Aorta (tissue), 5 donors: ENCODE measurements at regions not wholly inside any gene's neighbourhood (a gene's known extent, or its start where the extent isn't known, plus 50 kb on each side); places are given as distances from the start of the nearest gene placed in this dataset.
"Not testable (repeated sequence)": the region's sequence is repeated elsewhere in the genome, so short reads cannot be mapped to it uniquely, and the experiment has no call there.

Source experiments
- ATAC-seq: fragments of 200-7000 bp; cut with Tn5 transposase; one replicate; pipeline ENCODE4 v1.9.1; 2022; ENCODE audit warnings: moderate library complexity; ENCODE audit not compliant: low FRiP score
- DNase-seq, 2 donors: peaks; one replicate each; pipeline ENCODE4 v3.0.0-alpha.2; 2020
- H3K27ac ChIP-seq, 2 donors: one replicate each; pipeline ENCODE4 v1.5.1; 2013; ENCODE audit warnings: low read length in 2 of 2, mild to moderate bottlenecking in 2 of 2, moderate library complexity in 2 of 2, control low read depth in 1 of 2, inconsistent platforms in 1 of 2, low read depth in 1 of 2
- H3K27me3 ChIP-seq, 2 donors: one replicate each; pipeline ENCODE4 v1.6.1; 2013; ENCODE audit warnings: control low read depth in 1 of 2, low read length in 1 of 2, mild to moderate bottlenecking in 1 of 2, moderate library complexity in 1 of 2; ENCODE audit not compliant: insufficient read depth in 2 of 2, control insufficient read depth in 1 of 2
- H3K36me3 ChIP-seq, 2 donors: one replicate each; pipeline ENCODE4 v1.6.1; 2013; ENCODE audit warnings: control low read depth in 1 of 2, low read length in 1 of 2, mild to moderate bottlenecking in 1 of 2; ENCODE audit not compliant: insufficient read depth in 2 of 2, control insufficient read depth in 1 of 2
- H3K4me1 ChIP-seq, 2 donors: one replicate each; pipeline ENCODE4 v1.6.1; 2013; ENCODE audit warnings: low read length in 2 of 2, control low read depth in 1 of 2, mild to moderate bottlenecking in 1 of 2, moderate library complexity in 1 of 2; ENCODE audit not compliant: insufficient read depth in 2 of 2, control insufficient read depth in 1 of 2
- H3K4me3 ChIP-seq, 2 donors: one replicate each; pipeline ENCODE4 v1.5.1; 2013; ENCODE audit warnings: low read length in 2 of 2, control low read depth in 1 of 2, mild to moderate bottlenecking in 1 of 2
- H3K9me3 ChIP-seq: one replicate; pipeline ENCODE4 v1.6.1; 2013; ENCODE audit warnings: mild to moderate bottlenecking, low read length; ENCODE audit not compliant: control insufficient read depth
- WGBS, 2 donors: extraction: QIAGEN DNeasy Blood & Tissue Kit; methylation state at CpG; one replicate each; pipeline ENCODE4 v1.1.7; 2013; 5-methylcytosine and 5-hydroxymethylcytosine counted together
- intact Hi-C, 2 donors: fragments of 100-400 bp; cut with DNase I; formaldehyde crosslinking; loops; one replicate each; pipeline versions ENCODE4 v1.14.2 to v1.15.0; 2022
- donor health status: healthy with polysubstance abuse.
- donor health status: Bipolar disorder and iron deficiency.
- donor health status: DM: no; HTN: no; CAD: no.
- donor health status: DM: no; HTN: no; CAD: no.
- donor health status: DM: yes; HTN: yes; CAD: no.

GRCh38 chr20:1734269-1734858 is 76.8 kb upstream of the SIRPG start:
- Histone ChIP-seq H3K27me3 (no peaks in the 10 kb centered on the region), H3K36me3 (no peaks in the 10 kb centered on the region), H3K27ac (no peak overlapping the region), H3K4me3 (no peak overlapping the region), H3K9me3 (no peaks in the 10 kb centered on the region), H3K4me1 (peaks cover 0 to 1% of the 10 kb centered on the region in 2 donors)
- WGBS, 2 donors, result 53 to 56% methylated on average over 4 of the region's 4 CpGs
- ATAC-seq (no peak), DNase-seq (no peak)
- intact Hi-C loops, result no loop called here

- ATAC-seq, H3K36me3 ChIP-seq, H3K27ac ChIP-seq, H3K27me3 ChIP-seq, H3K9me3 ChIP-seq, DNase-seq, H3K4me3 ChIP-seq, intact Hi-C loops, H3K4me1 ChIP-seq: not testable (repeated sequence)
- 81 to 90% methylated on average over 6 of the region's 6 CpGs for WGBS, 2 donors
Measured at GRCh38 chr20:1731828-1732375, 74.3 kb upstream of the SIRPG start.

GRCh38 chr20:1730981-1731711 is 73.6 kb upstream of the SIRPG start:
- H3K27ac ChIP-seq, H3K4me3 ChIP-seq, H3K36me3 ChIP-seq, H3K4me1 ChIP-seq, H3K9me3 ChIP-seq, DNase-seq, ATAC-seq, intact Hi-C loops, H3K27me3 ChIP-seq: not testable (repeated sequence)
- WGBS, 2 donors, result 49 to 55% methylated on average over 8 of the region's 8 CpGs

- ATAC-seq, DNase-seq, H3K27ac ChIP-seq, H3K36me3 ChIP-seq, H3K4me3 ChIP-seq, H3K4me1 ChIP-seq, H3K9me3 ChIP-seq, intact Hi-C loops, H3K27me3 ChIP-seq: not testable (repeated sequence)
- WGBS, 2 donors, result 64 to 66% methylated on average over 3 of the region's 3 CpGs
Measured at GRCh38 chr20:1727303-1727702, 69.7 kb upstream of the SIRPG start.

GRCh38 chr20:1724901-1725300 is 67.3 kb upstream of the SIRPG start:
- 68 to 71% methylated on average over 3 of the region's 3 CpGs for WGBS, 2 donors
- no peak overlapping the region for H3K27ac ChIP-seq

GRCh38 chr20:1722513-1723050 is 65.0 kb upstream of the SIRPG start:
- DNase-seq, result no peak
- no peaks in the 10 kb centered on the region for H3K4me1 ChIP-seq
- no peak overlapping the region for H3K27ac ChIP-seq
- no peak for ATAC-seq
- WGBS, 2 donors, result 70 to 75% methylated on average over 2 of the region's 2 CpGs
- intact Hi-C loops, result no loop called here
- H3K4me3 ChIP-seq, result no peak overlapping the region
- H3K36me3 ChIP-seq, result no peaks in the 10 kb centered on the region
- H3K27me3 ChIP-seq, result no peaks in the 10 kb centered on the region
- peaks cover 2% of the 10 kb centered on the region for H3K9me3 ChIP-seq

More at GRCh38 chr20:1724901-1725300, 67.3 kb upstream of the SIRPG start:
- ATAC-seq (no peak), DNase-seq (no peak)
- H3K4me3 ChIP-seq, result no peak overlapping the region
- intact Hi-C loops, result no loop called here
- no peaks in the 10 kb centered on the region for H3K36me3 ChIP-seq
- peaks cover 2% of the 10 kb centered on the region for H3K9me3 ChIP-seq
- H3K4me1 ChIP-seq, result no peaks in the 10 kb centered on the region
- H3K27me3 ChIP-seq, result peaks cover 0 to 1% of the 10 kb centered on the region in 2 donors

GRCh38 chr20:1721687-1722512 is 64.3 kb upstream of the SIRPG start:
- Histone ChIP-seq H3K4me1 (no peaks in the 10 kb centered on the region), H3K4me3 (no peak overlapping the region), H3K9me3 (peaks cover 2% of the 10 kb centered on the region), H3K27ac (no peak overlapping the region), H3K36me3 (no peaks in the 10 kb centered on the region), H3K27me3 (no peaks in the 10 kb centered on the region)
- WGBS, 2 donors, result 54% methylated on average over 6 of the region's 6 CpGs
- ATAC-seq (no peak), DNase-seq (no peak)
- intact Hi-C loops, result no loop called here

GRCh38 chr20:1720845-1721475 is 63.4 kb upstream of the SIRPG start:
- Histone ChIP-seq H3K4me3 (no peak overlapping the region), H3K4me1 (no peaks in the 10 kb centered on the region), H3K36me3 (no peaks in the 10 kb centered on the region), H3K27ac (no peak overlapping the region), H3K9me3 (peaks cover 2% of the 10 kb centered on the region), H3K27me3 (no peaks in the 10 kb centered on the region)
- ATAC-seq, result no peak
- no peak for DNase-seq
- intact Hi-C loops, result no loop called here
- 63 to 69% methylated on average over 5 of the region's 5 CpGs for WGBS, 2 donors
